ENCODE measurements at regions not wholly inside any gene's neighbourhood (a gene's known extent, or its start where the extent isn't known, plus 50 kb on each side); places are given as distances from the start of the nearest gene placed in this dataset.

- TF ChIP-seq, protein P1, sequence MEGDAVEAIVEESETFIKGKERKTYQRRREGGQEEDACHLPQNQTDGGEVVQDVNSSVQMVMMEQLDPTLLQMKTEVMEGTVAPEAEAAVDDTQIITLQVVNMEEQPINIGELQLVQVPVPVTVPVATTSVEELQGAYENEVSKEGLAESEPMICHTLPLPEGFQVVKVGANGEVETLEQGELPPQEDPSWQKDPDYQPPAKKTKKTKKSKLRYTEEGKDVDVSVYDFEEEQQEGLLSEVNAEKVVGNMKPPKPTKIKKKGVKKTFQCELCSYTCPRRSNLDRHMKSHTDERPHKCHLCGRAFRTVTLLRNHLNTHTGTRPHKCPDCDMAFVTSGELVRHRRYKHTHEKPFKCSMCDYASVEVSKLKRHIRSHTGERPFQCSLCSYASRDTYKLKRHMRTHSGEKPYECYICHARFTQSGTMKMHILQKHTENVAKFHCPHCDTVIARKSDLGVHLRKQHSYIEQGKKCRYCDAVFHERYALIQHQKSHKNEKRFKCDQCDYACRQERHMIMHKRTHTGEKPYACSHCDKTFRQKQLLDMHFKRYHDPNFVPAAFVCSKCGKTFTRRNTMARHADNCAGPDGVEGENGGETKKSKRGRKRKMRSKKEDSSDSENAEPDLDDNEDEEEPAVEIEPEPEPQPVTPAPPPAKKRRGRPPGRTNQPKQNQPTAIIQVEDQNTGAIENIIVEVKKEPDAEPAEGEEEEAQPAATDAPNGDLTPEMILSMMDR (conservative IDR thresholded peaks at IDR 0.05) = no peak
- no peak for TF ChIP-seq ZFX (IDR thresholded peaks at IDR 0.05)
Observed at GRCh38 chr13:40155201-40155600, 499.7 kb downstream of the COG6 start.

Data from C4-2B (cell line).